ENCODE measurements at regions not wholly inside any gene's neighbourhood (a gene's known extent, or its start where the extent isn't known, plus 50 kb on each side); places are given as distances from the start of the nearest gene placed in this dataset.

DNA sequence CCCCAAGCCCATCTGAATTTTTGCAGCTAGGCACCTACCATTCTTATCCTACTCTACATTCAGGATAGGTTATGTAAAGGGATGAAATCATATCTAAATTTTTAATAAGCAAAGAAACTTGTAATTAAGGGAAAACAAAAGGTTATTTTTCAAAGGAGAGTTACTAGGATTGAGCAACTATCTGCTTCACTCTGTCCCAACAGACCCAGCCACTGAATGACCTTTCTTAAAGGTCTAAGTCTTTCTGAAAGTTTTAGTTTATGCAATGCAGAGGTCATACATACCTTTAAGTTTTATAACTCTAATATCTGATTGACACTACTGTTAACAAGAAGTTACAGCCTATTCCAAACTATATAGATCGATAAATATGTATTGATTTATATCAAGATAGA is 209.2 kb upstream of the CTNNB1 start:
- TF ChIP-seq CTCF (IDR thresholded peaks at IDR 0.05 in 4 of 5, conservative IDR thresholded peaks at IDR 0.05 in 1 of 5) (no peak), POLR2A (IDR thresholded peaks at IDR 0.05) (no peak)
